Activated CD4-positive, alpha-beta T cell treated with anti-CD3 and anti-CD28 coated beads, Interleukin-2, amount 50 U/mL, for 4 hours (primary cell): ENCODE measurements at regions not wholly inside any gene's neighbourhood (a gene's known extent, or its start where the extent isn't known, plus 50 kb on each side); places are given as distances from the start of the nearest gene placed in this dataset.
"Not testable (repeated sequence)": the region's sequence is repeated elsewhere in the genome, so short reads cannot be mapped to it uniquely, and the experiment has no call there.

Source experiments
- DNase-seq, 2 experiments: peaks; one replicate each; pipeline ENCODE4 v3.0.0-alpha.2; 2020

- no peak for DNase-seq
Measured at GRCh38 chr5:152623951-152624350, 218.9 kb upstream of the NMUR2 start.

DNA sequence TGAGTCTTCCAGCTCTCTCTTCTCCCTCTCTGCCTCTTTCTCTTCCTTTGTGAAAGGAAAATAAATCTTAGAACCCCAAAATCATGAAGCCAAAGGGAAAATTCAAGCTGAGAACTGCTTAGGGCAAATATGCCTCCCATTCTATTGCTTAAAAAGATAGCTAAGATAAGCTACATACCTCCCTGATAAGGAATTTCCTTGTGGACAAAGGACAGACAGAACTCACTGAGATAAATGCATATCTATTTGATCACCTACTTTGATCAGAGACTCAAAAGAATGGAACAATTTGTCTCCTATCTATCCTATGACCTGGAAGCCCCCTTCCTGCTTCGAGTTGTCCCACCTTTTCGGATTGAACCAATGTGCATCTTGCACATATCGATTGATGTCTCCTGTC lies 220.6 kb upstream of the NMUR2 start:
- DNase-seq: no peak

DNA sequence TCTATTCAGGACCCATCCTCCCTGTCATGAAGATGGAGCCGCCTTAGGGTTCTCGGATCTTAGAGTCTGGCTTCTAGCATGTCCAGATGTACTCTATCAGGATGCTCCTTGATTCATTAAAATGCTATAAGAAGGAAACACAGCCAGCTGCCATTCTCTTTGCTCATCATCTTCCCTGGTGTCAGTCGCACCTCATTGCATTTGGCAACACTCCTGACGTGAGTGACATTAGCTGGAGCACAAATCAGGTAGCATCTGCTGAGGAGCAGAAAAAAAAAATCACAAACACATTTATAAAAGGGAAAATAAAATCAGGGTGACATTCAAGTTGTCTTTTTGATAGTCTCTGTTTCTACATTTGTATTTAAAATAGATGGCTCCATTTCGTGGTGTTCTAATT lies 226.1 kb upstream of the NMUR2 start:
- no peak for DNase-seq

DNA sequence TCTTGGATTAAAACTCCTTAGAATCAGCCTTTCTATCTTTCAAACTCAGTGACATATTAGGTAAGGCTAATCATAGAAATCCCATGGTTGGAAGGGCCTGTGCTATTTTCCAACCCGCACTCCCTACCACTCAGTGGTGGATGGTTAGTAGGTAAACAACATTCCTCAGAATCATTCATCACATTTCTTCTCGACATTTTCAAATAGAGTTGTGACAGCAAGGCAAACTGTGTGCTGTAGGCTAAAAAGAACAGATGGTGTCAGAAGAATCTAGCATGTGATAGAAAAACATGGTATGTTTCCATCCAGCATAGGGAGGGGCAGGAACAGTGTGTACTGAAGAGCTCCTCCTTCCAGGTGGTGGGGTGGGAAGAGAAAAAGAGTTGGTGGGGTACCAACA lies 227.3 kb upstream of the NMUR2 start:
- DNase-seq: no peak

DNA sequence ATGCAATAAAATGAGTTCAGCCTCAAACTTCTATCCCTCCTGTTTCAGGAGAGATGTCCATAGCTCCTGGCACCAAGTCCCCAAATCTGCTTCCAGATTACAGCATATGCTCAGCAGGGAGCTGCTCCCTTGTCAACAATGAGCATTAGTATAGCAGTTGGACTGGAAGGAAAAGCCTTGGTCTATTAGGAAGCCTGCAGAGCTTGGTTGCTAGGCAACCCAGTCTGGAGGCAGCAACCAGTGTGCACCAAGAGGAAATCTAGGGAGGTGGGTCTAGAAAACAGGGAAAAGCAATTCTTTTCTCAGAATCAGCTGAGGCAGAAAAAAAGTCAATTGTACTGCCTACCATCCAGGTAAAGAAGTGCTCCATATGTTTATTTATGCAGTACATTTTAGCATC lies 229.5 kb upstream of the NMUR2 start:
- DNase-seq: no peak

- no peak for DNase-seq
Measured at GRCh38 chr5:152638996-152639552, 234.0 kb upstream of the NMUR2 start.

- no peak for DNase-seq
Measured at GRCh38 chr5:152641970-152642805, 237.1 kb upstream of the NMUR2 start.

DNA sequence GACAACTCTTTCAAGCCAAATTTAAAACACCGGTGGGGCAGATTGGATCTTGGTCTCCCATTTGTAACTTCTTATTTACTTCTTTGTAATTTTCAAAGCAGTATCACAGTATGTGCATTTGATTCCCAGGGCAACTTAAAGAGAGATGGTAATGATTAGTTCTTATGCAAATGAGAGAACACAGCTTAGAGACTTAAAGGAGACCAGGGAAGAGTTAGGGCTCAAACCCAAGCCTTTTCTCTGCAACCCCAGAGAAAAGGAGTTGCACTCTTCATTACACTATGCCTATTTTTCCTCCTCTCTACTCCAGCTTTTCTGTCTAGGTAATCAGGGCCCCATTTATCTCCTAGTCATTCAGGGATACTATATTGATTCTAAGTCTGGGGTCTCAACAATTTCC lies 237.8 kb upstream of the NMUR2 start:
- DNase-seq: no peak

DNA sequence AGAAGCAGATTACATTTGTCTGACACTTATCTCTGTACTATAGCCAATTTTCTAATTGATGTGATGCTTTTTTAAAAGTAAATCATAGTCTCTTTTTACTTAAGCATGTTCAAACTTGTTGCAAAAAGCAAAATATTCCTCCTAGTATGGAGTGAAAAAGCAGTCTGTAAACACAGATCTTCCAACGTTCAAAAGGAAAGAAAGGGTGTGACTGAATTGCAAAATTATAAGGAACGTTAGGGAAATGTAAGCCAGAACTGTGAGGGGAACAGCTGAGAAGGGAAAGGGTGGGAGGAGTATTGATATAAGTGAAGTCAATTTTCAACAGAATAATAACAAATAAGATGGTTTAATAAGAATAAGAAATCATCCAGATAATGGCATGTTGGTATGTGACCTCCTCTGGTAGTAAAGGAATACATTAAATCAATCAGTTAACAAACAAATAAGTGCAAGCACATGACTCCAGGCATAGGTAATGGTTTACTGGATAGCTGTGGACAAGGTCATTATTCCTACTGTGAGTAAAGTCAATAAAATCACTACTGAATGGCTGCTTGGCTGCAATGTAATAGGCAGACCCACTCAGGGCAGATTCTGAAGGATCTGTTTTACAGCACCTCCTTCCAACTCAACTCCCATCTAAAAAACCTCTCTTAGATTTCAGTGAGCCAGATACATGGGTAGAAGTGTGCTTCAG lies 239.1 kb upstream of the NMUR2 start:
- DNase-seq: no peak

- no peak for DNase-seq
Measured at GRCh38 chr5:152649609-152650008, 244.5 kb upstream of the NMUR2 start.

- no peak for DNase-seq
Measured at GRCh38 chr5:152650413-152650812, 245.3 kb upstream of the NMUR2 start.

- not testable (repeated sequence) for DNase-seq
Measured at GRCh38 chr5:152659470-152659869, 254.4 kb upstream of the NMUR2 start.

DNA sequence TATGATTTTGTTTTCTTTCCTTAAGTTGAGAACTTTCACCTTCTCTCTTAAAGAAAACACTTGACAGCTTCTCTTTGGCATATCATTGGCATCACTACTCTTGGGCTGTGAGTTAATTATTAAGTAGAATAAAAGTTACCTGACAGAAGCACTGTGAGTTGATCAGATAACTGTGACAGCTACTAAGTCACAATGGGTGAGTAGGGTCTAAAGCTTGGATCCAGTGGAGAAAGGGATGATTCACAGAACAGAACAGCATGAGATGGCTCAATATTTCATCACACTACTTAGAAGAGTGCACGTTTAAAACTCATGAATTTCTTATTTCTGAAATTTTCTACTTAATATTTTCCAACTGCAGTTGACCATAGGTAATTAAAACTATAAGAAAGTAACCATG lies 268.5 kb upstream of the NMUR2 start:
- no peak for DNase-seq

DNA sequence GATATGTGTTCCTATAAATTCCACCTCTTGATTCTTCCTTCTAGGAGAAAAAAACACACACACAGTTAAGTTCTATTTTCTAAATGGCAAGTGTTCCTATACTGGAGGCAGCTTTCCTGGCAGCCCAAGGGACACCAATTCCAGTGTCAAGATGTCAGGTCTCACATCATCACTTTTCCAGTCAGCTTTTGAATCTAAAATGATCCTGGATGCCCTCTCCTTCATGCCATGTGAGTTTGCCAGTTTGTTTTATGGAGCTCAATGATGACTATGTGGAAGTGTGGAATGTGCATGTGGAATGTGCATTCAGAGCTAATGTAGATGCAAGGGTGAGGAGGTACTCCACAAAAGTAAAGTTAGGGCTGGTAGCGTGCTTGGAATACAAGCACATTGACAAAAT lies 269.3 kb upstream of the NMUR2 start:
- no peak for DNase-seq

- no peak for DNase-seq
Measured at GRCh38 chr5:152676196-152676595, 271.1 kb upstream of the NMUR2 start.

DNA sequence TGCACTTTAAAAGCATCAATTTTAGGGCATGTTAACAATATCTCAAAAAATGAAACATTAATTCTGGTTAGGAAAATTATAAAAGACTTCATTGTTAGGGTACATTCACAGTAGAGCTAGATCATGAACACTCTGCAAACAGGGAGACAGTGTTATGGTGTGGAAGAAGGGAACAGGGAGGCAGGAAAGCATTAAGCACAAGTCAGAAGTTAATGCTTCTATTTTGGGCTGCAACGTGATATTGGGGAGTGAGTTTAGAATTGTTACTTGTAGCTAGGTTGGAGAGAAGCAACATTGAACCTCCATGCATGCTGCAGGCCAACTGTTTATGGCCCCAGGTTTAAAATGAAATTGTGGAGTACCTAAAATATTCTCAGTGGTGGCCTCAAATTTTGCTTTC lies 278.1 kb upstream of the NMUR2 start:
- DNase-seq: no peak

- no peak for DNase-seq
Measured at GRCh38 chr5:152686931-152687330, 281.9 kb upstream of the NMUR2 start.

DNA sequence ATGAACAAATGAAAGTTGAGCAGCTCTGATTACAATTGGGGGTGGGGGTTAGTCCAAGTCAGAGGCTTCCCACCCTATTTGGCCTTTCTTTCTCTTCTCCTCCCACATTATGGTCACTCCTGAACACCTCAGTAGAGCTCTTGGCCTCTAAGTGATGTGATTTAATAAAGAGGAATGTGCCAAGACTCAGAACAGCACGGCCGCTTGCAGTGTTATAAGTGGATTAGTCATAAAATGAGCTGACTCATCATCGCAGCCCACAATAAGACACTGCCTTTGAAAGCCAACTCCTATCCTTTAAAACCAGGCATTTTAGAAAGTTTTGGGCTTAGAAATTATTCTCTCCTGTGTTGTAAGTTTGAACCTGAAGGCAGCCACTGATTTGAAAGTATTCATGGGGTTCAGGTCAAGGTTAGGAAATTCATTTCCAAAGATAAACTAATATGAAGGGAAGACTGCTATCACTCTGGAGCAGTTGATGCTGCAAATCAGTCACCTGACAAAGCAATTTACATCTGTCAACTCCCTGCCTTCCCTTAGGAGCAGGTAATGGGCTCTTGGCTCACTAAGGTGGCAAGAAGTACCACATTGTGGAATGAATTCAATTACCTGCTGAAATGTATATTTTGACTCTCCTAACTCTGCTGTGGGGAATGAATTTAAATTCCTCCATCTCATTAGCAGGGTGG lies 283.6 kb upstream of the NMUR2 start:
- DNase-seq: no peak

- no peak for DNase-seq
Measured at GRCh38 chr5:152689250-152689711, 284.2 kb upstream of the NMUR2 start.

- DNase-seq: no peak
Measured at GRCh38 chr5:152694231-152694630, 289.2 kb upstream of the NMUR2 start.

GRCh38 chr5:152701305-152701949 lies 296.3 kb upstream of the NMUR2 start:
- DNase-seq: no peak

DNA sequence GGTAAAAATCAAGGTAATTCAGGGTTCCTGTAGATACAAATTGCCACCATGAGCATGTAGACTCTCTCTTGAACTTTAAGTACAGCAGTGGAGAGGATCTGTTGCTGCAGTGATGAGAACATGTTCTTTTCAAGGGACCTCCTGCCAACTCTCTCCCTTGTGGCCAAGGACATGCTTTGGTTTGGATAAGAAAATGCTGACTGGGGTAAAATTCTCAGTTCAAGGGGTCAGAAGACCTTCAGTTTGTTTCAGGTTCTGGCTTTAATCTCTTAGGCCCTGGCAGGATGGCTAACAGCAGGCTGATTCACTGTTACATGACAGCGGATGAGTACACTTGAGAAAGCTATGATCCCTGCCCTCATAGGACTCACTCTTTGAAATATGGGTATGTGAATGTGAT lies 299.2 kb upstream of the NMUR2 start:
- no peak for DNase-seq

- DNase-seq: no peak
Measured at GRCh38 chr5:152711801-152712388, 306.8 kb upstream of the NMUR2 start.
